GM19455 (cell line): ENCODE measurements at regions not wholly inside any gene's neighbourhood (a gene's known extent, or its start where the extent isn't known, plus 50 kb on each side); places are given as distances from the start of the nearest gene placed in this dataset.

Experiments used
- ATAC-seq: cut with Tn5 transposase; IDR thresholded peaks from one replicate; pipeline ENCODE4 v1.9.1; 2021; ENCODE audit not compliant: unreplicated experiment

GRCh38 chr5:68911840-68912690 lies 181.7 kb upstream of the SLC30A5 start:
- no peak for ATAC-seq

DNA sequence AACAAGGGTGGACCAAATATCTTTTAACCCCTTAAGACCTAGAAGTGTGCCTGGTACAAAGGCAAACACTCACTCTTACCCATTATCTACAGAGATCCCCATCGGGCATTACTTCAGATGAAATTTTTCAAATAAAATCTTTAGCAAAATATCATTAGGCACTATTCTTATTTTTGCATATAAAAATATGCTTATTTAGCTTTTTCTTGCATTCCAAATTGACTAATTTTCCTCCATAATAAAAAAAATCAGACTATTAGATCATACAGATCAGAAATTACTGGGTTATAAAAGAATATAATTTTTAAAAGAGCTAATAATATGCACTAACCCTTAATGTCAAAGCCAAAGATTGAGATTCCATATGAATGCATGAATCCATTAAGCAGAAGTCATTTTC lies 178.7 kb upstream of the SLC30A5 start:
- no peak for ATAC-seq

DNA sequence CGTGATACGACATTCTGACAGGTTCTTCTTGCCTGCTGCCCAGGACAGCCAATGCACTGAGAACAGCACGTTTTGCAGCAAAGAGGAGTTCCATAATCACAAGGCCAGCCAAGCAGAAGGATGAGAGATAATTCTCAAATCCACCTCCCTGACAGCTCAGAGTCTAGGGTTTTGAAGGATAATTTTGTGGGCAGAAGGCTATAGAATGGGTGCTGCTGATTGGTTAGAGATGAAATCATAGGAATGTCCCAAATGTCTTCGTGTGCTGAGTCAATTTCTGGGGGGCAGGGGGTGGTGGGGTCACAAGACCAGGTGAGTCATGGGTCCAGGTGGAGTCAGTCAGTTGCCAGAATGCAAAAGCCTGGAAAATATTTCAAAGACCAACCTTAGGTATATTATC lies 175.5 kb upstream of the SLC30A5 start:
- ATAC-seq, result no peak

DNA sequence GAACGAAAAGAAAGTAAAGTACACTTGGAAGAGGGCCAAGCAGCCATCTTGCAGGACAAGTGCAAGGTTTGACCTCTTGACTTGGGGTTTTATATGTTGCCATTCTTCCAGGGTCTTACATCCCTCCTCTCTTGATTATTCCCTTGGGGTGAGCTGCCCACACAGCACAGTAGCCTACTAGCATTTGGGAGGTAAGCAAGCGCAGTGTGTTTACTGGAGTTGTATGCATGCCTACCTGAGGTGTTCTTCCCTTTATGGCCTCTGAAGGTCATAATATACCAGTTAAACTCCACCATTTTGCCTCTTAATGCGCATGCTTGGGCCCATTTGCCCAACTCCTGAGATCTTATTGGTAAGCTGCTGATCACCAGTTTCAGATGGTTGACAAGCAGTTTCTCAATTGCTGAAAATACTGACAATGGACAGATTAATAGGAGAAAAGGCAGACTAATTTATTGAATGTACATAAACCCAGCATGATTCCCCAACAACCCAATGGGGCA lies 173.8 kb upstream of the SLC30A5 start:
- ATAC-seq, result no peak

DNA sequence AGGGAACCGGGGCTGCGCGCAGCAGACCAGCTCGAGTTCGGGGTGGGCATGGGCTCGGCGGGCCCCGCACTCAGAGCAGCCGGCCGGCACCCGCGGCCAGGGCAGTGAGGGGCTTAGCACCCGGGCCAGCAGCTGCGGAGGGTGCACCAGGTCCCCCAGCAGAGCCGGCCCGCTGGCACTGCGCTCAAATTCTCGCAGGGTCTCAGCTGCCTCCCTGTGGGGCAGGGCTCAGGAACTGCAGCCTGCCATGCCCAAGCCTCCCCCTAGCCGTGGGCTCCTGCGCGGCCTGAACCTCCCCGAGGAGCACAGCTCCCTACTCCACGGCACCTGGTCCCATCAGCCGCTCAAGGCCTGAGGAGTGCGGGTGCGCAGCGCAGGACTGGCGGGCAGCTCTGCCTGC lies 172.9 kb upstream of the SLC30A5 start:
- ATAC-seq, result no peak

GRCh38 chr5:68922172-68922987 lies 171.4 kb upstream of the SLC30A5 start:
- no peak for ATAC-seq

DNA sequence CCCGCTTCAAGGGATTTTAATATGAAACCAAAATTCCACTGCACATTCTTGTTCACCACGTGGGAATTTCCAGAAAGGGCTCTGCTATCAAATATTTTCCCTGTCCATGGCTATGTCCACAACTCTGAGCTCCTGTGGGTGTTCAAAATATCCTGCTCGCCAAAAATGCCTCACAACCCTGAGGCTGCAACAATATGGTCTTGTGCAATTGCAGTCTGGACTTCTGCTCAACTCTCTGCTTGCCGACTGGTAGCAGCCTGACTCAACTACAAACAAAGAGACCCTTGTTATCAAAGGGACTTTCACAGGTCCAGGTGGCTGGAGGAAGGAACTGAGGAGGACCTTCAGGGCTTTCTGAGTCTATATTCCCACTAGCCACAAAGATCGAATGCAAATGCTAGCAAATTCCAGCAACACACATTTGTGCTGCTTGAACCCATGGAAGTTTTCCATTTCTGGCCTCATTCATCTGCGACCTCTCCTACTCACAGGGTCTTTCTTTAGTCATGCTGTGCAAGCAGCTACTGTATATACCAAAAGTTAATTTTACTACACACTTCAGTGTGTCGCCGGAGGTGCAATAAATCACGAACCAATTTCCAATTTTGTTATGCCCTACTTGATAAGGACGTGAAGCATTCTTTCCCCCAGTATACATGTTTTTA lies 169.2 kb upstream of the SLC30A5 start:
- no peak for ATAC-seq

- no peak for ATAC-seq
These were observed 165.1 kb upstream of the SLC30A5 start for GRCh38 chr5:68928617-68929302.

DNA sequence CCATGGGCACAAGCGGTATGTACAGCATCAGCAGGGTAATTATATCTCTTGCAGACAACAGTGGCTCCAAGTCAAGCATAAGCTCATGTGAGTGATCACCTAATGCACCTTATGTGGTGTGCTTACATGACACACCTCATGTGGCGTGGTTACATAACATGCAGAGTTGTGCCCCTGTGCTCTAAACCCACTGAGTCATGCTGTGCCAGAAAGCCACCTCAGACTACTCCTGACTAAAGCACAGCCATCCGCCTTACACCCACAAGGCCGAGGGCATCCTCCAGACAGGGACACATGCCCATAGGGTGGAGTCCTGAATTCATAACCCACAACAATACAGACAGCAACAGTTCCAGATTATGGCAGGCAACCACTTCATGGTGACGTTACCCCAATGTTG lies 163.7 kb upstream of the SLC30A5 start:
- no peak for ATAC-seq

GRCh38 chr5:68932830-68933434 lies 160.9 kb upstream of the SLC30A5 start:
- no peak for ATAC-seq

DNA sequence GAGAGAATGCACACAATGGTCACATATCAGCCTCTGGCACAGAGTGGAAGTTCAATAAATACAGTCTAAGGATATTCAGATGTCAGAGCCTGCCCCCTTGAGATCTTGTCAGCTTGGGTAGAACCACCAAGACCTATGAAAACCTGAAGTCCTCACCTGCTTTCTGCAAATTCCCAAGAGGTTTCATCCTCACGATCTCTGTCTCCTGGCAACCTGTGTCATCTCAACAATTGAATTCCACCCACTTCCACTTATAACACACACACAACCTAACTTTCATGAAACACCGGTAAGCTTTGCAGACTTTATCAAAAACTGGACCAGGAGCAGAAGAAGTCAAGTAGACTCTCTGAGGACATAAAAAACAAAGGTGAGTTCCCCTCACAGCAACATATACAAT lies 151.6 kb upstream of the SLC30A5 start:
- no peak for ATAC-seq

DNA sequence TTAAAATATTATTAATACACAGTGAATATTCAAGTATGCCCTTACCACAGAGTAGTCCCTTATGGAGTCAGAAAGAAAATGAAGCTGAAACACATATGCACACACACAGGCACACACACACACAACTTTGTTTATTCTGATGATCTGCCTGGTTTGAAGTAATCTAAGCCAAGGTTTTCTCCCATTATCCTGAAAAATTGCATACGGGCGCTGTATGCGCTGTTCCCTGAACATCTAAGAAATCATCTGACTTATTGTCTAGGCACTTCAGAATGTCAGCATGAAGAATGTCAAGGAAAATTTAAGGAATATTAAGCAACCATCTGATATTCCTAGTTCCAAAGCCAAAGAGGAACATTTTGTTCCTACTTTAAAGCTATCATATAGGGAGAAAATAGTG lies 147.1 kb upstream of the SLC30A5 start:
- no peak for ATAC-seq

DNA sequence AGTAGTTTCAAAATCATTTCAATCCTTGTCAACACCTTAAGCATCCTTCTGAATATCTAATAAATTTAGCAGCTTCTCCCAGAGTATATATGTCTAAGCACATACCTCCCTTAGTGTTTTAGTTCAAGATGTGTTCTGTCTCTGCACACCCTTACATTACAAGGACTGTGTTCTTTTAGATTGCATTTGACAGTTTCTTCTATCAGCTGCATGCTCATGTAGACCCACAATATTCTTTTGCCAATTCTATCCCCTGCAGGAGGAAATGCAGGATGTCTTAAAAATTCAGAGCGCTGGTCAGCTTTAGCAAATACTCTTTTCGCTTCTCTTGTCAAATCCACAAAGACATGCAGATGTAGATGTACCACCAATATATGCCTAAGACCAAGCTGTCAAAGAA lies 145.8 kb upstream of the SLC30A5 start:
- no peak for ATAC-seq

- ATAC-seq, result no peak
These were observed 144.6 kb upstream of the SLC30A5 start for GRCh38 chr5:68949256-68949655.

- no peak for ATAC-seq
These were observed 144.1 kb upstream of the SLC30A5 start for GRCh38 chr5:68949711-68950110.

GRCh38 chr5:68950125-68950524 lies 143.7 kb upstream of the SLC30A5 start:
- no peak for ATAC-seq

DNA sequence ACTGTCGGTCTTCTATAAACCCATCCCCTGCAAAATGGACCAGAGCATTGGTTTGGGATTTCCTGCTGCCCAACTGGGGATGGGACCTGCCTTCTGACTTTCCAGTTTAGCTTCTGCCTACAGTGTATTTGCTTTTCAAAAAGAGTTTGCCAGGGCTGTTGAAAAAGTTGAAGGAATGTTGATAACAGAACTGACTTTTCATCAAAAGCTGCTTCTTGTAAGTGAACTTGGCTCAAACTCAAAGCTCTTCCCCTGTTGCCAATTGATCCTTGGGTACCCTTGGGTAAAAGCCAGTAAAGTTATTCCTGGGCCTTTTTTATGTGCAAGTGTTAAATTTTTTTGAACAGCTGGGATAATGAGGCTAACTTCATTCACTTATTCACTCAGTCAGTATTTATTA lies 142.9 kb upstream of the SLC30A5 start:
- no peak for ATAC-seq

- ATAC-seq, result no peak
These were observed 140.5 kb upstream of the SLC30A5 start for GRCh38 chr5:68953231-68953874.

GRCh38 chr5:68953875-68954617 lies 139.8 kb upstream of the SLC30A5 start:
- no peak for ATAC-seq

GRCh38 chr5:68954618-68954910 lies 139.2 kb upstream of the SLC30A5 start:
- no peak for ATAC-seq
